Suprapubic skin (tissue), 4 donors: ENCODE measurements at regions not wholly inside any gene's neighbourhood (a gene's known extent, or its start where the extent isn't known, plus 50 kb on each side); places are given as distances from the start of the nearest gene placed in this dataset.

Experiments used
- DNase-seq, 2 donors: peaks; one replicate each; pipeline ENCODE4 v3.0.0-alpha.2; 2019; ENCODE audit warnings: low spot score in 2 of 2
- H3K27ac ChIP-seq: fragments of 200-600 bp; sonication (generic); one replicate; pipeline ENCODE4 v1.5.1; 2019
- H3K27me3 ChIP-seq: fragments of 200-600 bp; sonication (generic); one replicate; pipeline ENCODE4 v1.5.1; 2019
- H3K36me3 ChIP-seq: fragments of 200-600 bp; sonication (generic); one replicate; pipeline ENCODE4 v1.5.1; 2019
- H3K4me1 ChIP-seq: fragments of 200-600 bp; sonication (generic); one replicate; pipeline ENCODE4 v1.5.1; 2019
- H3K4me3 ChIP-seq: fragments of 200-600 bp; sonication (generic); one replicate; pipeline ENCODE4 v1.5.1; 2019; ENCODE audit warnings: mild to moderate bottlenecking
- H3K9me3 ChIP-seq: fragments of 200-600 bp; sonication (generic); one replicate; pipeline ENCODE4 v1.5.1; 2019
- EP300 ChIP-seq: sonication (generic); formaldehyde crosslinking; IDR thresholded peaks from one replicate; pipeline ENCODE4 v1.6.1; 2017; ENCODE audit warnings: antibody characterized with exemption
- POLR2A ChIP-seq, 2 donors: fragments of 450-650 bp; IDR thresholded peaks; one replicate each; pipeline ENCODE4 v1.6.1; 2017; ENCODE audit warnings: antibody characterized with exemption in 2 of 2, mild to moderate bottlenecking in 2 of 2, moderate library complexity in 2 of 2
- POLR2AphosphoS5 ChIP-seq, 3 donors: sonication (generic); formaldehyde crosslinking; IDR thresholded peaks; one replicate each; pipeline ENCODE4 v1.6.1; 2017; ENCODE audit warnings: antibody characterized with exemption in 3 of 3
- WGBS: methylation state at CpG from one replicate; pipeline ENCODE4 v1.1.5; 2018; 5-methylcytosine and 5-hydroxymethylcytosine counted together
- TF ChIP-seq, protein P1 (sequence below), 2 donors: fragments of 200-600 bp in 1 of 2; fragments of 450-650 bp in 1 of 2; sonication (generic) in 1 of 2; IDR thresholded peaks; one replicate each; pipeline ENCODE4 v1.5.1; 2016 to 2019; ENCODE audit warnings: antibody characterized with exemption in 2 of 2, mild to moderate bottlenecking in 1 of 2, moderate library complexity in 1 of 2

DNA sequence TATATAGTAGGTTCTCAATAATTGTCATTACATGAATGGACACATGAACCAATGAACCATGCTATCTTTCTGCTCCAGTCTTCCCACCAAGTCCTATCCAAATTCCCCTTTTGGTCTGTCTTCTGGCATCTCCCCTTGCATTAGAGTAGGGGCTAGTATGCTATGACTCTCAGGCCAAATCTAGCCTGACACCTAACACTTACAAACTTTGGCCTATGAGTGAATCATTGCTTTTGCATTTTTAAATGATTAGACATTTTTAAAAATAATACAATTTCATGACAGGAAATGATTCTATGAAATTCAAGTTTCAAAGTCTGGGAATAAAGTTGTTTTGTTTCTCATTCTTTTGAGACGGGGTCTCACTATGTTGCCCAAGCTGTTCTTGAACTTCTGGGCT, 102.5 kb upstream of the MAF start:
- H3K9me3 ChIP-seq, result no peaks in the 10 kb centered on the region
- H3K27me3 ChIP-seq, result no peaks in the 10 kb centered on the region
- no peak for TF ChIP-seq POLR2A (IDR thresholded peaks at IDR 0.05)
- no peak for TF ChIP-seq POLR2AphosphoS5 (IDR thresholded peaks at IDR 0.05)
- TF ChIP-seq, protein P1, sequence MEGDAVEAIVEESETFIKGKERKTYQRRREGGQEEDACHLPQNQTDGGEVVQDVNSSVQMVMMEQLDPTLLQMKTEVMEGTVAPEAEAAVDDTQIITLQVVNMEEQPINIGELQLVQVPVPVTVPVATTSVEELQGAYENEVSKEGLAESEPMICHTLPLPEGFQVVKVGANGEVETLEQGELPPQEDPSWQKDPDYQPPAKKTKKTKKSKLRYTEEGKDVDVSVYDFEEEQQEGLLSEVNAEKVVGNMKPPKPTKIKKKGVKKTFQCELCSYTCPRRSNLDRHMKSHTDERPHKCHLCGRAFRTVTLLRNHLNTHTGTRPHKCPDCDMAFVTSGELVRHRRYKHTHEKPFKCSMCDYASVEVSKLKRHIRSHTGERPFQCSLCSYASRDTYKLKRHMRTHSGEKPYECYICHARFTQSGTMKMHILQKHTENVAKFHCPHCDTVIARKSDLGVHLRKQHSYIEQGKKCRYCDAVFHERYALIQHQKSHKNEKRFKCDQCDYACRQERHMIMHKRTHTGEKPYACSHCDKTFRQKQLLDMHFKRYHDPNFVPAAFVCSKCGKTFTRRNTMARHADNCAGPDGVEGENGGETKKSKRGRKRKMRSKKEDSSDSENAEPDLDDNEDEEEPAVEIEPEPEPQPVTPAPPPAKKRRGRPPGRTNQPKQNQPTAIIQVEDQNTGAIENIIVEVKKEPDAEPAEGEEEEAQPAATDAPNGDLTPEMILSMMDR (IDR thresholded peaks at IDR 0.05), result no peak
- TF ChIP-seq EP300, result no peak
- no peak for DNase-seq
- no peak overlapping the region for H3K4me3 ChIP-seq
- no peak overlapping the region for H3K27ac ChIP-seq
- 91% methylated on average over 1 of the region's 1 CpG for WGBS
- H3K36me3 ChIP-seq, result no peaks in the 10 kb centered on the region
- peaks cover 7% of the 10 kb centered on the region for H3K4me1 ChIP-seq

DNA sequence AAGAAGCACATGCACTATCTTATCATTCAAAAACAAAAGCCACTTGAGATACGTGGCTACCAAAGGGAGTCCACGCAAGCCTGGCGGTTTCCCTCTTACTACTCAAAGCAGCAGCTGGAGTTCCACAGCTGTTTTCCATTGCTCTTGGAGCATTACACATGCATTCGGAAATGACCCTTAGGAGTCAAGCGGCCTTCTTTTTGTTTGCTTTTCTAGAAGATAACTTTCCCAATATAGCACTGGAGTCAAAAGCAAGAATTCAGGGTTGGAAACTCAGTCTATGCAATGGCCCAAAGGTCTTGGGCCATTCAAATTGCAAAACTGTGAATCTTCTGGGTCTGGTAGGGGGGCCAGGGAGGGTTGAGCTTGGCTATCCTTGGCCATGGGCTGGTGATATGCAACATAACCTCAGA, 97.8 kb upstream of the MAF start:
- no peaks in the 10 kb centered on the region for H3K36me3 ChIP-seq
- H3K4me1 ChIP-seq, result peaks cover 3% of the 10 kb centered on the region
- WGBS, result 64% methylated on average over 5 of the region's 5 CpGs
- peaks cover 4% of the 10 kb centered on the region for H3K9me3 ChIP-seq
- no peak overlapping the region for H3K4me3 ChIP-seq
- no peaks in the 10 kb centered on the region for H3K27me3 ChIP-seq
- no peak for DNase-seq
- TF ChIP-seq POLR2A (IDR thresholded peaks at IDR 0.05) (no peak), POLR2AphosphoS5 (IDR thresholded peaks at IDR 0.05) (no peak), EP300 (no peak)
- TF ChIP-seq, protein P1 (IDR thresholded peaks at IDR 0.05), result no peak
- no peak overlapping the region for H3K27ac ChIP-seq

DNA sequence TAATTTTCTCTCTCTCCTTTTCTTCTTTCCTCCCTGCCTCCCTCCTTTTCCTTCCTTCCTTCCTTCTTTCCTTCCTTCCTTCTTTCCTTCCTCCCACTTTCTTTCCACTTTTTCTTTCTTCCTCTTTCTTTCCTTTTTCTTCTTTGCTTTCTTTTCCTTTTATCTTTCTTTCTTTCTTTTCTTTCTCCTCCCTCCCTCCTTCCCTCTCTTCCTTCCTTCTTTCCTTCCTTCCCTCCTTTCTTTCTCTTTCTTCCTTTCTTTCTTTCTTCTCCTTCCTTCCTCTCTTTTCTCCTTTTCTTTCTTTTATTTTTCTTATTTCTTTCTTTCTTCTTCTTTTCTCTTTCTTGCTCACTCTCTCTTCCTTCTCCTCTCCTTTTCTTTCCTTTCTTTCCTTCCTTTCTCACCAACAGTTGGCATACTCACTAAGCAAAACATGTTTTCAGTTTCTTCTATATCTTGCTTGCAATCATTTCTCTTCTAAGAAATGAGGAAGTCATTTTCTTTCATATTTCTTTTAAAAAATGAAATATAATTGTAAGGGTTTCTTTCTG, 97.1 kb upstream of the MAF start:
- Histone ChIP-seq H3K4me1 (peaks cover 3% of the 10 kb centered on the region), H3K4me3 (no peak overlapping the region), H3K27ac (no peak overlapping the region), H3K36me3 (no peaks in the 10 kb centered on the region), H3K9me3 (peaks cover 7% of the 10 kb centered on the region), H3K27me3 (no peaks in the 10 kb centered on the region)
- DNase-seq, result no peak
- TF ChIP-seq POLR2A (IDR thresholded peaks at IDR 0.05) (no peak), EP300 (no peak), POLR2AphosphoS5 (IDR thresholded peaks at IDR 0.05) (no peak)
- TF ChIP-seq, protein P1 (IDR thresholded peaks at IDR 0.05), result no peak

DNA sequence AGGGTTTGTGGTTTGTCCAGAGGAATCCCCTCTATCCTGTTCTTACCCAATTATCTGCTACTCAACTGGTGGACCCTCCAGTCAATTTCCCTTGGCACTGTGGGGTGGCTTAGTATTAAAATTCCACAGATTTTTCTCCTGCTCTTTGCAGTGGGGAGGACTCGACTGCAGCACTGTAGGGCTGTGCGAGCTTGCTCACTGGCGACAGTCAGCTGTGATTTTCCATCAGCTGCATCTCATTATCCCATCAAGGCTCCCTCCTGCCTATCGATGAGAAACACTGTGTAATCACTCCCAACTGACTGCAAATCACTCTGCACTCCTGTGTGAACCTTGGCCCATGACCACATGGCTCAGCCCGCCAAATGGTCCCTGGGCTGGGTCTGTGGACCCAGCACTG, 90.5 kb upstream of the MAF start:
- 46% methylated on average over 5 of the region's 5 CpGs for WGBS
- H3K4me3 ChIP-seq, result no peak overlapping the region
- H3K36me3 ChIP-seq, result no peaks in the 10 kb centered on the region
- H3K27me3 ChIP-seq, result no peaks in the 10 kb centered on the region
- peaks cover 7% of the 10 kb centered on the region for H3K9me3 ChIP-seq
- DNase-seq, result no peak
- no peak overlapping the region for H3K27ac ChIP-seq
- TF ChIP-seq, protein P1 (IDR thresholded peaks at IDR 0.05), result no peak
- TF ChIP-seq EP300 (no peak), POLR2AphosphoS5 (IDR thresholded peaks at IDR 0.05) (no peak), POLR2A (IDR thresholded peaks at IDR 0.05) (no peak)
- H3K4me1 ChIP-seq, result peaks cover 4% of the 10 kb centered on the region

DNA sequence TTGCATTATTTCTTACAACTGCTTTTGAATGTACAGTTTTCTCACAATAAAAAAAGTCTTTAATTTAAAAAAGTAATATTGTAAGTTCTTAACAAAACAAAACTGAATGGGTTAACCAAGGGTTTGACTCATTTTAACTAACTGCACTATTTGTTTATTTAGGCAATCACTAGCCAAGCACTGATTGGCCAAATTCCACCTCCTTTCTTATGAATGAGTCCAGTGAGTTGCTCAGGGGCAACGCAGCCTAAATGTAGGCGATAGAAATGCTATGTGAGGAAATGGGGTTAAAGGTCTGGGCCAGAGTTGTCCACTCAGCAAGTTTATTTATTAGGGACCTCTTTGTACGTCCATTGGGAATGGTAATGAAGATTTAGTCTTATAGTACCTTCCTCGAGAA, 89.6 kb upstream of the MAF start:
- H3K4me1 ChIP-seq, result peaks cover 4% of the 10 kb centered on the region
- H3K36me3 ChIP-seq, result no peaks in the 10 kb centered on the region
- peaks cover 7% of the 10 kb centered on the region for H3K9me3 ChIP-seq
- DNase-seq, result no peak
- TF ChIP-seq POLR2A (IDR thresholded peaks at IDR 0.05), result no peak
- no peak for TF ChIP-seq EP300
- TF ChIP-seq, protein P1 (IDR thresholded peaks at IDR 0.05), result no peak
- TF ChIP-seq POLR2AphosphoS5 (IDR thresholded peaks at IDR 0.05), result no peak
- no peak overlapping the region for H3K4me3 ChIP-seq
- H3K27ac ChIP-seq, result no peak overlapping the region
- no peaks in the 10 kb centered on the region for H3K27me3 ChIP-seq
- 81% methylated on average over 4 of the region's 4 CpGs for WGBS
